Esophagus muscularis mucosa (tissue), 4 donors: ENCODE measurements at regions not wholly inside any gene's neighbourhood (a gene's known extent, or its start where the extent isn't known, plus 50 kb on each side); places are given as distances from the start of the nearest gene placed in this dataset.

ENCODE experiments used
- EP300 ChIP-seq: sonication (generic); formaldehyde crosslinking; IDR thresholded peaks from one replicate; pipeline ENCODE4 v1.6.1; 2017; ENCODE audit warnings: antibody characterized with exemption
- POLR2A ChIP-seq: fragments of 450-650 bp; IDR thresholded peaks from one replicate; pipeline ENCODE4 v1.6.1; 2017; ENCODE audit warnings: antibody characterized with exemption, moderate library complexity, mild to moderate bottlenecking, low read depth
- POLR2AphosphoS5 ChIP-seq, 2 donors: sonication (generic); formaldehyde crosslinking; IDR thresholded peaks; one replicate each; pipeline ENCODE4 v1.6.1; 2017; ENCODE audit warnings: antibody characterized with exemption in 2 of 2
- TF ChIP-seq, protein P1 (sequence below), 3 experiments: fragments of 200-600 bp in 2 of 3; fragments of 450-650 bp in 1 of 3; sonication (generic) in 2 of 3; IDR thresholded peaks; one replicate each; pipeline ENCODE4 v1.5.1; 2017 to 2019; ENCODE audit warnings: antibody characterized with exemption in 3 of 3, mild to moderate bottlenecking in 2 of 3, moderate library complexity in 1 of 3

DNA sequence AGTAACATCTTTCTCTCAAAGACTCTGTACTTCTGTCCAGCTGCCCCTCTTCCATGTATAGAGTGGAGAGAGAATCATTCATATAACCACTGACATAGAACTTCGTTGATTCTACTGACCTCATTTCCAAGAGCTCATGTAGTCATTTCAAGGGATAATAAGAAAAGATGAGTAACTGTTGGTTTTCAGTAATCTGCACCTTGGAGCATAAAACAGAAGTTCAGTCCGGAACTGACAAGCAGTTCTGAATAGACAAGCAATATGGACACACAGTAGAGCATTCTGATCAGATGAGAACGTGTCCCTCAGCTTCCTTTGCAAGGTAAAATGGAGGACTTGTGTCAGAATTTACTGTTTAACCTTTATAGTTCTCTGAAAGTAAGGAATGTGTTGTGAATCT, 847.1 kb downstream of the REEP3 start:
- TF ChIP-seq, protein P1, sequence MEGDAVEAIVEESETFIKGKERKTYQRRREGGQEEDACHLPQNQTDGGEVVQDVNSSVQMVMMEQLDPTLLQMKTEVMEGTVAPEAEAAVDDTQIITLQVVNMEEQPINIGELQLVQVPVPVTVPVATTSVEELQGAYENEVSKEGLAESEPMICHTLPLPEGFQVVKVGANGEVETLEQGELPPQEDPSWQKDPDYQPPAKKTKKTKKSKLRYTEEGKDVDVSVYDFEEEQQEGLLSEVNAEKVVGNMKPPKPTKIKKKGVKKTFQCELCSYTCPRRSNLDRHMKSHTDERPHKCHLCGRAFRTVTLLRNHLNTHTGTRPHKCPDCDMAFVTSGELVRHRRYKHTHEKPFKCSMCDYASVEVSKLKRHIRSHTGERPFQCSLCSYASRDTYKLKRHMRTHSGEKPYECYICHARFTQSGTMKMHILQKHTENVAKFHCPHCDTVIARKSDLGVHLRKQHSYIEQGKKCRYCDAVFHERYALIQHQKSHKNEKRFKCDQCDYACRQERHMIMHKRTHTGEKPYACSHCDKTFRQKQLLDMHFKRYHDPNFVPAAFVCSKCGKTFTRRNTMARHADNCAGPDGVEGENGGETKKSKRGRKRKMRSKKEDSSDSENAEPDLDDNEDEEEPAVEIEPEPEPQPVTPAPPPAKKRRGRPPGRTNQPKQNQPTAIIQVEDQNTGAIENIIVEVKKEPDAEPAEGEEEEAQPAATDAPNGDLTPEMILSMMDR (IDR thresholded peaks at IDR 0.05): no peak
- no peak for TF ChIP-seq EP300
- TF ChIP-seq POLR2AphosphoS5 (IDR thresholded peaks at IDR 0.05): no peak
- TF ChIP-seq POLR2A: no peak
